NCI-H1105 treated with DMSO at 0.1 percent for 48 hours (cell line): ENCODE measurements at regions not wholly inside any gene's neighbourhood (a gene's known extent, or its start where the extent isn't known, plus 50 kb on each side); places are given as distances from the start of the nearest gene placed in this dataset.

Experiments used
- DNase-seq: peaks from one replicate; lab custom pipeline; 2025; lab: John Stamatoyannopoulos, UW

DNA sequence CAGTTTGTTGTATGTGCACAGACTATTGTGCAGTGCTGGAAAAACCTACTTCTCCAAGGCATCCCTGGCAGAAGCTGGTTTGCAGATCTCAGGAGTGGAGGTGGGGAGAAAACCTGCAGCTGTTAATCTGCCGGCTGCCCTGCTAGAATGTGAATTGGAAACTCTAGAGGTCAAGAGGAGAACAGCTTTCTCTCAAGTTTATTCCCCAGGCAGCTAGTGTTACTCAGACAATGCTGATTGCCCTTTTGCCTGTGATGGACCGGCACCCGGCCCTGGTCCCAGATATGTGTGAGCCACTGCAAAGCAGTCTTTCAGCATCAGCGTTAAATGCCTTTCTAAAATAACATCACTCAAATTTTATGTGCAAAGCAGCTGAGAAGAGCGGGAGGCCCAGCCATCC, 129.7 kb upstream of the TPM1 start:
- no peak for DNase-seq

- DNase-seq = no peak
Observed at GRCh38 chr15:62913246-62913645, 129.3 kb upstream of the TPM1 start.

- DNase-seq = no peak
Observed at GRCh38 chr15:62914461-62915079, 128.0 kb upstream of the TPM1 start.

DNA sequence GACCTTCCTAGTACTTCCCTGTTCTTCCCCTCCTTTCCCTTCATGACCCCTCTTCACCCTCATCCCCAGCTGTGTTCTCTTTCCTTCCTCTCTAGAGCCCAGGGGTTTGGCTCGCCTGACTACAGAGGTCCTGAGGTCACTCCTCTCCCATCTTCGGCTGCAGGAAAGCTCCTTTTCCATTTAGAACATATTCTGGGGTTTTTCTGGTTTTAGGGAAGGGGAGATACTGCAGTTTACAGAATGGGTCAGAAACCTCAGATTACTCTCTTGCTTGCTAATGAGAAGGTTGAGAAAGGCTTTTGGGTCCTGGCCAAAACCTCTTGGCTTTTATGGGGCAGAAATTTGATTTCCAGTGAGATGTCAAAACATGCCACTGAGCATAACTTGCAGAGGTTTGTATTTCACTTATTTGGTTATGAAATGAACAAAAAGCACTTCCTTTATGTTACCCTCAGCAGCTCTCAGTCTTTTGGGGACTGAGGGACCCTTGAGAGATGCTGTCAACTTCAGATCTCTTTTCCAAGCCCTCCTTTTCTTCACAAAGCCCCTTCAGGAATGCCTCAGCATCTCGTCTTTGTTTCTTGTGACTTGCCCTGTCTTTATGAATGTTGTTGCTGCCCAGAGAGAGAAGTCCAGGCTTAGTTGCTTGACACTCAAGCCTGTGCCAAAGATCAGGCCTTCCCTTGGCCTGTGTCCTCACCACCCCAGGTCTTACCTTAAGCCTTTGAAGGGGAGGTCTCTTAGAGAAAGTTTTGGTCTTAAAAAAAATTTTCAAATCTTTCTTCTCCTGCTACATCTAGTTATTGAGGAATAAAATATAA, 121.7 kb upstream of the TPM1 start:
- DNase-seq = no peak

GRCh38 chr15:62922514-62922913, 120.0 kb upstream of the TPM1 start:
- DNase-seq = no peak

GRCh38 chr15:62925875-62926274, 116.7 kb upstream of the TPM1 start:
- no peak for DNase-seq

DNA sequence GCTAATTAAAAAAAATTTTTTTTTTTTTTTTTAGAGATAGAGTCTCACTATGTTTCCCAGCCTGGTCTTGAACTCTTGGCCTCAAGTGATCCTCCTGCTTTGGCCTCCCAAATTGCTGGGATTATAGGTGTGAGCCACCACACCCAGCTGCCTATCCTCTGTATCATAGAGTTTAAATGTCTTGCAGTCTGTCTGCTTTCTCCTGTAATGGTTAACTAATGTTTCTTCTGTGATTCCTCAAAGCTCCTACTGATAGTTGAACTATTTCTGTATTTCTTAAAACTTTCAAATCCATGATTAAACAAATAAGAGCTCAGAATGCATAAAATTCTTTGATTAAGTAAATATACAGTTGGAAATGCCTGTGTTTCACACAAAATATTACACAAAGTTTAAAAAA, 115.4 kb upstream of the TPM1 start:
- DNase-seq = no peak

- DNase-seq = no peak
Observed at GRCh38 chr15:62927836-62928235, 114.7 kb upstream of the TPM1 start.

DNA sequence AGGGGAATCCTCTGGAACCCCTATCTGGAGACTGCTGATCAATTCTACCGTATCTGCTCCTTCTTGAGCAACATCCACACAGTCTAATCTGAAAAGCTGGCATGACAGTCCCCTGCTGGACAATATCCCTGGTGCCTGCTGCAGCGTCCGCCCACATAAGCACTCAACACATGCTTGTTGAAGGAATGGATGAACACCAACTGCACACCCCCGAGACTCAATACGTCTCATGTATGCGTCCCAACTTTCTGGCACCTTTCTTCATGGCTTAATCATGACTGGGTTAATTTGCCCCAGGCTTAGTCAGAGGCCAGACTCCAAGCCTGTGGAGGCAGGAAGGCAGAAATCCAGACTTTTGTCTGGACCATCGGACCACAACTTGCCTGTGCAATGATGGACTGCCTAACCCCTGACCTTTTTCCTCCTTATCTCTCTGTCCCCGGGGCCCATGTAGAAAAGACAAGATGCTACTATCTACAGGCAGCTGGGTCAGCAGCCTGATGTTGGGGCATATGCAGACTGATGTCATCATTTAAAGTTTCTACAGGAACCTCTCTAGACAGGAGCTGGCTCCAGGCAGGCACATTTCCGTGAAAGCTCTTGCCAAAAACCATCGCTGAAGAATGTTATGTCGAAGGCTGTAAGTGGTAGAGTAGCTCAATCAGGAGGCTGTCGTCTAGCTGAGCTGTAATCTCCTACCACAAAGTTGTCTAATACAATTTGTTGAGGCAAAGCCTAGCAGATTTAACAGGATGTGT, 114.1 kb upstream of the TPM1 start:
- no peak for DNase-seq

GRCh38 chr15:62929000-62929357, 113.6 kb upstream of the TPM1 start:
- DNase-seq = no peak

GRCh38 chr15:62931650-62932049, 110.9 kb upstream of the TPM1 start:
- no peak for DNase-seq

- no peak for DNase-seq
Observed at GRCh38 chr15:62932436-62932835, 110.1 kb upstream of the TPM1 start.

DNA sequence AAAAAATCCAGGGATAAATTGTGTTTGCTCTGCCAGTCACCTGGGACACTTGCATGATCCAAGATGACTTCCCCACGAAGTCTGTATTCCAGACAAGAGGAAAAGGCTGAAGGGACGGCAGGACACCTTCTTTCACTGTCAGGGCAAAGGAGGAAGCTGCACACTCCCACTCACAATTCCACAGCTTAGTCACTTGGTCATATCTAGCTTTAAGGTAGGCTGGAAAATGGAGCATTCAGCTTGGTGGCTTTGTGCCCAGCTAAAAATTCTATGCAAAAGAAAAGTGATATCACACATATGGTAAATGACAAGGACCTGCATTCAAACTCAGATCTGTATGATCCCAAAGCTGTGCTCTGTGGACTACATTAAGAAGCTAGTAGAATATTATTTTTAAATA, 109.2 kb upstream of the TPM1 start:
- DNase-seq = no peak

DNA sequence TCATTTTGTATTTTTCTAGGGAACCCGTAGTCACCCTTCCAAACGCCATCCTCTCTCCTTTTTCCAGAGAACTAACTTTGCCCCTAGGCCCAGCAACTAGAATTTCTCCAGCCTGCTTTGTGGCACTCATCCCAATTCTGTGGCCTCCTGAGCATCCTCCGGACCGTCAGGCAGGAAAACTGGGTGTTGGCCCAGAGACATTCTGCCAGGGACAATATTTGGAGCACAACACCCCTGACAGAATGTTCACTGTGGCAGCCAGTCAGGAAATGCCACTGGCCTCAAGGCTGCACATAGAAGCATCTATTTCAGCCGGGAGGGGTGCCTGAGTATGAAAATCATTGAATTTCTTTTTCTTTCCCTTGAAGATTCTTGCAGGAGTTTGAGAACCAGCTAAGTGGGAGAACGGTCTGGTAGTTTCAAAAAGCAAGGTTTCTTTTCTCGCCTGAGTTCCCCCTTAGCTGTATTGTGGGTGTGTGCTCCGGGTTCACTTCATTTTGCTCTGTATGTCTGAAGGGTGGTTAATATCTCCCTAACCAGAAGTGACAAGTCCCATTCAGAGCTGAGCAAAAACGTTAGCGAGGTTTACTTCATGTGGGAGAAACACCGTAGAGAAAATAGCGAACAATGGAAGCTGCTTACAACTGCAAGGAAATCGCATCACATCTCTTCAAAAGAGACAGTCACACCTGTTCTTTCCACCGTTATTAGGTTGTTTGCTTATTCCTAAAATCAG, 108.1 kb upstream of the TPM1 start:
- DNase-seq = no peak

- DNase-seq = no peak
Observed at GRCh38 chr15:62935300-62936081, 107.1 kb upstream of the TPM1 start.

DNA sequence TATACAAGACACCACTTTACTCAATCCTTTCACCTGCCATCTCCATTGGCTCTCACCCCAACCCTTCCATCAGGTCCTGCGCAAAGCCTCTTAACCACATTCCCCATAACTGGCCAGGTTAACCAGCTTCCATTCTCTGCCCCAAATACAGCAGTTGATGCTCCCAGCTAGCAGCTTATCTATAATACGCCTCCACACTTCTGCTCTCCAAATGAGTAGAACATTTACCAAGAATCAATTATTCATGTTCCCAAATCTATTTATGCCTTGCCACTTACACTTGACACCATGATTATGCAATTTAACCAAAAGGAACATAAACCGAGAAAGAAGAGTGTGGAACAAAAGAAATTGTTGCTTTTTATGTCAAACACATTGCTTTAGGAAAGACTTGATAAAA, 103.7 kb upstream of the TPM1 start:
- no peak for DNase-seq

DNA sequence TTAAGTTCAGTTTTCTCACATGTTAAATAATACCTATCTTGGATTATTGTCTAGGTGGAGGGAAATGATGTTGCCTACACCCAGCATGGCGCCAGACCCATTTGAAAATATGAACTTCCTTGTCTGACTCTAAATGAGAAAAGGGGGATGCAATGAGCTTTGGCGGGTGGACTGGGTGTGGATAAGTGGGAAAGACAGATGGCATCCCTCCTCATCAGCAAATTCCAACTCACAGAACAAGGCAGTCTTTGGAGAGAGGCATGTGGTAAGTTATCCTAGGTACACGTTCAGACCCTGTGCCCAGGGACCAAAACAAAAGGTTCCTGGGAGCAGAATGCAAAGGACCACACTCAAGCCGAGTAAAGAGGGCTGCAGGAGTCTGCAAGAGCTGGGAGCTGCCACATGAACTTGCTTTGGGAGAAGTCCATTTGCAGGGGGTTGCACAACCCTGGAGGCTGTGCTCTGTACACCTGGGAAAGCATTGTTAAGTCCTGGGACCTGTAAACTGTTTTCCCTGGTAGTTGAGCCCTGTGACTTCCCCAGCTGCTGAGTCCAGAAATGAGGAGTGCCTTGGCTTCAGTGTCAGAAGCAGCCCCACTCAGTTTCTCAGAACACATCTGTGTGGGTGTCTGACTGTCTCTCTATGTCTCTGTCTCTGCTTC, 102.3 kb upstream of the TPM1 start:
- DNase-seq = no peak

GRCh38 chr15:62940755-62941361, 101.7 kb upstream of the TPM1 start:
- no peak for DNase-seq

DNA sequence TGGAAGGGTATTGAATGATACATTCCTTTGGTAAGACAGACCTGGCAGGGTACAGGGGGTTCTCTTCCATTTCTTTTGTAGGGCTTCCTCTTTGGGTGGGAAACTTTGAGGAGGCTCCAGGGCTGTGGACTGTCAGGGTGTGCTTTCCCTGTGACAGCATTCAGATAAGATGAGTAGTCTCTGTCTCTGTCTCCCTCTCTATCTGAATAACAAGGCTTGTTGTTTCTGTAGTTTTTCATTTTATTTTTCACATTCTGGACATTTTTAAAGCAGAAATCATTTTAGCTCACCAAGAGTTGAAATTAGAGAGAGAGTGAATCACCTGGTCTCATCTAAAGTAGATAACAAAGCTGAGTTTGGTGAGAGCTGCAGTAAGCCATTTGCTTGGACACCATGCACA, 100.8 kb upstream of the TPM1 start:
- no peak for DNase-seq

DNA sequence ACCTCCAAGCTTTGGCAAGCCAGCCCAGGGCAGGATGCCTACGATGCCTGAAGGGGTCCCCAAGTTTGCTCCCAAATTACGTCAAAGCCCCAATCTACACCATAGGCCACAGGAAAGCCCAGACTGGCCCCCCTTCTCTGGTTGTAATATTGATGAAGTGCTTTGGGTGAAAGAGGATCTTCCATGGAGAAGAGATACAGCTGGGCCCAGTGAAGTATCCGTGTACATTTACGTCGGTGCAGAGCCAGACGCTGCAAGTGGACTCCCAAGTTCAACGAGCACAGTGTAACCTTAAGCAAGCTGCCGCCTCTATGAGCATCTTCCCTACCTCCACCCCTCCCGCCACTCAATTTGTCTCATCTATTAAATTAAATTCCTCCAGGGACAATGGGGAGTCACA, 100.1 kb upstream of the TPM1 start:
- no peak for DNase-seq

DNA sequence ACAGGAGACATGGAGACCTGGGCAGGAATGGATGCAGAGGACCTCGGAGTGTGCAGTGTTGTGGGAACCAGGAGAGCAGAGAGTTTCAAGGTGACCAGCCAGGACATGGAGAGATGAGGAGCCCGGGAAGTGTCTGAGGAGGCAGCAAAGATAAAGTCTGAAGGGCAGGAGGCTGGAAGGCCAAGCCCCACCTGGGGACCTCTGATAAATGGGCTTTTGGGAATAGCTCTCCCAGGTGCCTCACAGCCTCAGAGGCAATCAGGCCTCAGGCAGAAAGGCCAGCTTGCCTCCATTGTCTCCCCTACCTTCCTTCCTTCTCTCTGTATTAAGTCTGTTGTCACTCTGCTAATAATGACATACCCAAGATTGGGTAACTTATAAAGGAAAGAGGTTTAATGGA, 97.5 kb upstream of the TPM1 start:
- no peak for DNase-seq
